ENCODE measurements at regions not wholly inside any gene's neighbourhood (a gene's known extent, or its start where the extent isn't known, plus 50 kb on each side); places are given as distances from the start of the nearest gene placed in this dataset.

DNA sequence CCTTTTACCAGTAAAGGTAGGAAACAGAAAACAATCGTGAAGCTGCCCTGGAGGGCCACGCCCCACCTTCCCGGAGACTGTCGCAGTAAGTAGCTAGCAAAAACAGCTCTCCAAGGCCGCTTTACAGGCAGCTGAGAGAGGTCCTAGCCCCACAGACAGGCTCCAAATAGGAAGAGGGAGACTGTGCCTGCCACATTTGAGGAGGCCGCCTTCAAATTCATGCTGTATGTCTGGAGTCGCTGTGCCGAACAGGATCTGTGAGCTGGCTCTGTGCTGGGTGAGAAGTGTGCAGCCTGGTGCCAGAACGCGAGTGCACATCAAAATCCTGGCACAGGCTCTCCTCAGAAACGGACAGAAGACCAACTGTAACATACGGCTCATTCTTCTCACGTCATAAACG lies 582.2 kb downstream of the CETN3 start:
- Histone ChIP-seq H3F3A (ENCODE audit: insufficient read depth, low read length, poor library complexity, severe bottlenecking) (no peaks in the 10 kb centered on the region), H3K27ac (ENCODE audit: low read length) (no peak overlapping the region), H3K4me2 (ENCODE audit: low read length) (no peak overlapping the region), H3K4me3 (ENCODE audit: low read length) (no peak overlapping the region), H3K9me3 (ENCODE audit: low read length) (no peaks in the 10 kb centered on the region), H2AFZ (ENCODE audit: low read depth, low read length) (no peak overlapping the region), H3K27me3 (ENCODE audit: insufficient read depth, low read depth, low read length) (no peaks in the 10 kb centered on the region), H4K20me1 (ENCODE audit: insufficient read depth) (no peaks in the 10 kb centered on the region), H3K79me2 (replicated peaks; ENCODE audit: insufficient read depth, low read length) (no peaks in the 10 kb centered on the region), H3K9me2 (ENCODE audit: insufficient read depth, low read length) (no peaks in the 10 kb centered on the region), H3K9ac (ENCODE audit: low read length) (no peak overlapping the region), H3K36me3 (ENCODE audit: insufficient read depth, low read length) (no peaks in the 10 kb centered on the region)
- TF ChIP-seq, protein P1, sequence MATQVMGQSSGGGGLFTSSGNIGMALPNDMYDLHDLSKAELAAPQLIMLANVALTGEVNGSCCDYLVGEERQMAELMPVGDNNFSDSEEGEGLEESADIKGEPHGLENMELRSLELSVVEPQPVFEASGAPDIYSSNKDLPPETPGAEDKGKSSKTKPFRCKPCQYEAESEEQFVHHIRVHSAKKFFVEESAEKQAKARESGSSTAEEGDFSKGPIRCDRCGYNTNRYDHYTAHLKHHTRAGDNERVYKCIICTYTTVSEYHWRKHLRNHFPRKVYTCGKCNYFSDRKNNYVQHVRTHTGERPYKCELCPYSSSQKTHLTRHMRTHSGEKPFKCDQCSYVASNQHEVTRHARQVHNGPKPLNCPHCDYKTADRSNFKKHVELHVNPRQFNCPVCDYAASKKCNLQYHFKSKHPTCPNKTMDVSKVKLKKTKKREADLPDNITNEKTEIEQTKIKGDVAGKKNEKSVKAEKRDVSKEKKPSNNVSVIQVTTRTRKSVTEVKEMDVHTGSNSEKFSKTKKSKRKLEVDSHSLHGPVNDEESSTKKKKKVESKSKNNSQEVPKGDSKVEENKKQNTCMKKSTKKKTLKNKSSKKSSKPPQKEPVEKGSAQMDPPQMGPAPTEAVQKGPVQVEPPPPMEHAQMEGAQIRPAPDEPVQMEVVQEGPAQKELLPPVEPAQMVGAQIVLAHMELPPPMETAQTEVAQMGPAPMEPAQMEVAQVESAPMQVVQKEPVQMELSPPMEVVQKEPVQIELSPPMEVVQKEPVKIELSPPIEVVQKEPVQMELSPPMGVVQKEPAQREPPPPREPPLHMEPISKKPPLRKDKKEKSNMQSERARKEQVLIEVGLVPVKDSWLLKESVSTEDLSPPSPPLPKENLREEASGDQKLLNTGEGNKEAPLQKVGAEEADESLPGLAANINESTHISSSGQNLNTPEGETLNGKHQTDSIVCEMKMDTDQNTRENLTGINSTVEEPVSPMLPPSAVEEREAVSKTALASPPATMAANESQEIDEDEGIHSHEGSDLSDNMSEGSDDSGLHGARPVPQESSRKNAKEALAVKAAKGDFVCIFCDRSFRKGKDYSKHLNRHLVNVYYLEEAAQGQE (IDR thresholded peaks at IDR 0.05; ENCODE audit: borderline replicate concordance), result no peak
- no peak for TF ChIP-seq EP300 (conservative IDR thresholded peaks at IDR 0.05; ENCODE audit: poor library complexity, severe bottlenecking)
- no peak for TF ChIP-seq MXI1 (conservative IDR thresholded peaks at IDR 0.05; ENCODE audit: poor library complexity, severe bottlenecking)
- TF ChIP-seq, protein P2, sequence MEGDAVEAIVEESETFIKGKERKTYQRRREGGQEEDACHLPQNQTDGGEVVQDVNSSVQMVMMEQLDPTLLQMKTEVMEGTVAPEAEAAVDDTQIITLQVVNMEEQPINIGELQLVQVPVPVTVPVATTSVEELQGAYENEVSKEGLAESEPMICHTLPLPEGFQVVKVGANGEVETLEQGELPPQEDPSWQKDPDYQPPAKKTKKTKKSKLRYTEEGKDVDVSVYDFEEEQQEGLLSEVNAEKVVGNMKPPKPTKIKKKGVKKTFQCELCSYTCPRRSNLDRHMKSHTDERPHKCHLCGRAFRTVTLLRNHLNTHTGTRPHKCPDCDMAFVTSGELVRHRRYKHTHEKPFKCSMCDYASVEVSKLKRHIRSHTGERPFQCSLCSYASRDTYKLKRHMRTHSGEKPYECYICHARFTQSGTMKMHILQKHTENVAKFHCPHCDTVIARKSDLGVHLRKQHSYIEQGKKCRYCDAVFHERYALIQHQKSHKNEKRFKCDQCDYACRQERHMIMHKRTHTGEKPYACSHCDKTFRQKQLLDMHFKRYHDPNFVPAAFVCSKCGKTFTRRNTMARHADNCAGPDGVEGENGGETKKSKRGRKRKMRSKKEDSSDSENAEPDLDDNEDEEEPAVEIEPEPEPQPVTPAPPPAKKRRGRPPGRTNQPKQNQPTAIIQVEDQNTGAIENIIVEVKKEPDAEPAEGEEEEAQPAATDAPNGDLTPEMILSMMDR (IDR thresholded peaks at IDR 0.05; ENCODE audit: poor library complexity, severe bottlenecking), result no peak

DNA sequence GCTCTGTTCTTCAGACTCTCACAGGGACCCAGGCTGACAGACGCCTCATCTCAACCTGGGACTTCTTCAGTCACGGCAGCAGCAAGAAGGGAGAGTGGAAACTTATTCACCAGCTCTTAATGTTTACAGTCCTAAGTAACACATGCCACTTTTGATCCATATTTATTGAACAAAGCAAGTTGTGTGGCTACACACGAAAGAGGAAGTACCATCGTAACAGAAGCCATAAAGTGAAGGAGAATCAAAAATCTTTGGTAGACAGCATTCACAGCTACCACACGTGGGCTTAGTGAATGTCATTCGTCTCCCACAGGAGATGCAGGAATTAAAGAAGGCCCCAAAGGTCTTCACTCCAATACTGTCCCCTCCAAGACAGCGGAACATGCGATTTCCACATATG lies 582.6 kb downstream of the CETN3 start:
- Histone ChIP-seq H3K9me2 (ENCODE audit: insufficient read depth, low read length) (no peaks in the 10 kb centered on the region), H3F3A (ENCODE audit: insufficient read depth, low read length, poor library complexity, severe bottlenecking) (no peaks in the 10 kb centered on the region), H3K36me3 (ENCODE audit: insufficient read depth, low read length) (no peaks in the 10 kb centered on the region), H2AFZ (ENCODE audit: low read depth, low read length) (no peak overlapping the region), H3K27me3 (ENCODE audit: insufficient read depth, low read depth, low read length) (no peaks in the 10 kb centered on the region), H4K20me1 (ENCODE audit: insufficient read depth) (no peaks in the 10 kb centered on the region), H3K9me3 (ENCODE audit: low read length) (no peaks in the 10 kb centered on the region), H3K9ac (ENCODE audit: low read length) (no peak overlapping the region), H3K27ac (ENCODE audit: low read length) (no peak overlapping the region), H3K4me3 (ENCODE audit: low read length) (no peak overlapping the region), H3K79me2 (replicated peaks; ENCODE audit: insufficient read depth, low read length) (no peaks in the 10 kb centered on the region), H3K4me2 (ENCODE audit: low read length) (no peak overlapping the region)
- TF ChIP-seq SMC3 (conservative IDR thresholded peaks at IDR 0.05; ENCODE audit: poor library complexity) (no peak), MXI1 (conservative IDR thresholded peaks at IDR 0.05; ENCODE audit: poor library complexity, severe bottlenecking) (no peak), EZH2 (IDR thresholded peaks at IDR 0.05; ENCODE audit: borderline replicate concordance, insufficient read depth, low read length, poor library complexity, severe bottlenecking) (no peak), POLR2AphosphoS5 (IDR thresholded peaks at IDR 0.05) (no peak), EP300 (conservative IDR thresholded peaks at IDR 0.05; ENCODE audit: poor library complexity, severe bottlenecking) (no peak), TAF1 (IDR thresholded peaks at IDR 0.05; ENCODE audit: low read depth) (no peak)
- TF ChIP-seq, protein P1 (IDR thresholded peaks at IDR 0.05; ENCODE audit: borderline replicate concordance), result no peak
- TF ChIP-seq, protein P2 (IDR thresholded peaks at IDR 0.05; ENCODE audit: poor library complexity, severe bottlenecking), result no peak

Measured in neural cell (in vitro differentiated cells).